Fibroblast of villous mesenchyme (primary cell): ENCODE measurements at regions not wholly inside any gene's neighbourhood (a gene's known extent, or its start where the extent isn't known, plus 50 kb on each side); places are given as distances from the start of the nearest gene placed in this dataset.

Source experiments
- DNase-seq: peaks from one replicate; pipeline ENCODE4 v3.0.0-alpha.2; 2010; ENCODE audit warnings: low read depth
- H3K4me3 ChIP-seq: 2 replicates; pipeline ENCODE4 v1.5.1; 2011; ENCODE audit warnings: low read depth, mild to moderate bottlenecking, low read length
- CTCF ChIP-seq: IDR thresholded peaks from 2 replicates; pipeline ENCODE4 v1.5.1; 2012; ENCODE audit warnings: low read depth, mild to moderate bottlenecking, low read length; ENCODE audit not compliant: insufficient read depth

GRCh38 chr13:52975969-52976368, 52.6 kb upstream of the OLFM4 start:
- DNase-seq: no peak
- no peak overlapping the region for H3K4me3 ChIP-seq
- no peak for TF ChIP-seq CTCF

GRCh38 chr13:52975161-52975560, 53.5 kb upstream of the OLFM4 start:
- no peak for DNase-seq
- TF ChIP-seq CTCF: no peak
- no peak overlapping the region for H3K4me3 ChIP-seq

DNA sequence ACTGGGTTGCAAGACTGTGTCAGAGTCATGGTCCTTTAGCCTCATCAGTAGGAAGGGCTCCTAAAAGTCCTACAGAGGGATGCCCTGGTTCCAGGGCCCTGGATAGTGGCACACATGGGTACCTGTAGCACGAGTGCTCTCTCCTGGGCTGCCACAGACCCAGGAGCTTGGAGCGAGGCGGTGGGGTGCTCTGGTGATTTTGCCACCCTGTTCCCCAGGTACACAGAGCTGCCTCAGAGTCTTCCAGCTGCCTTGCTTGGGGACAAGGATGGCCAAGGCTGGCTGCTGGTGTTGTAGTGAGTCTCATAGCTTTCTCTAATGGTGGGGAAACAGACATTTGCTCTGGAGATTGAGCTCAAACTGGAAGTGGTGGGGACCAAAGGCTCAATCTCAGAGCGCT, 53.9 kb upstream of the OLFM4 start:
- no peak overlapping the region for H3K4me3 ChIP-seq
- no peak for TF ChIP-seq CTCF
- DNase-seq: no peak

GRCh38 chr13:52969373-52969772, 59.2 kb upstream of the OLFM4 start:
- DNase-seq: no peak
- no peak overlapping the region for H3K4me3 ChIP-seq
- no peak for TF ChIP-seq CTCF

GRCh38 chr13:52968074-52968700, 60.4 kb upstream of the OLFM4 start:
- TF ChIP-seq CTCF: peak; percentile 83
- DNase-seq: peak; percentile 40
- H3K4me3 ChIP-seq: no peak overlapping the region

DNA sequence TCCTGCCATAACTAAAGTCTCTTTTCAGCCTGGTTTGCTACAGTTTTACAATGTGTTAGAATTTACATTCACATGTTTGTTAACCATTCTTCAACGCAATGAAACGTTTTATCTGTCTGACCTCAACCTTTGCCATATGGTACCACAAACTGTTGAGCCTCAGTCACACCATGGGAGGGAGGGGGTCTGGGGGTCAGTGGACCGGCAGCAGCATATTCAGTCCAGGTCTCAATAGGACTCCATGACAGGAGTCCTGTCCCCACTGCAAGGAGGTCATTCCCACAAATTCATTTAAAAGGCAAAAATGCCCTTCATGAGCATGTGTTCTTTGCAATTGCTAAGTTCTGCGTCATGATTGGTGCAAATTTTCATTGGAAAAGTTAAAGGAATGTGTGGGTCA, 66.6 kb upstream of the OLFM4 start:
- DNase-seq: no peak
- no peak overlapping the region for H3K4me3 ChIP-seq
- TF ChIP-seq CTCF: no peak
